PFSK-1 (cell line): ENCODE measurements at regions not wholly inside any gene's neighbourhood (a gene's known extent, or its start where the extent isn't known, plus 50 kb on each side); places are given as distances from the start of the nearest gene placed in this dataset.

Experiments
- FOXP2 ChIP-seq: optimal IDR thresholded peaks from 2 replicates; pipeline ENCODE3; 2011; ENCODE audit warnings: borderline replicate concordance, control low read depth, inconsistent platforms; ENCODE audit not compliant: insufficient read depth; ENCODE audit errors: extremely low read length, extremely low read depth
- POLR2AphosphoS5 ChIP-seq: IDR thresholded peaks from 2 replicates; pipeline ENCODE4 v1.6.1; 2012; ENCODE audit warnings: low read depth, mild to moderate bottlenecking, control low read depth, low read length, moderate library complexity
- REST ChIP-seq, 2 experiments: IDR thresholded peaks; 2 replicates each; pipeline versions ENCODE4 v1.6.1 to v1.8.0; 2011 to 2012; ENCODE audit warnings: low read depth in 2 of 2, low read length in 2 of 2, control low read depth in 1 of 2, inconsistent platforms in 1 of 2, mild to moderate bottlenecking in 1 of 2, moderate library complexity in 1 of 2; ENCODE audit not compliant: insufficient read depth in 1 of 2
- SIN3A ChIP-seq: IDR thresholded peaks from 2 replicates; pipeline ENCODE4 v1.6.1; 2012; ENCODE audit warnings: mild to moderate bottlenecking, low read length, moderate library complexity, borderline replicate concordance; ENCODE audit not compliant: insufficient read depth
- TAF1 ChIP-seq: IDR thresholded peaks from 2 replicates; pipeline ENCODE4 v1.6.1; 2012; ENCODE audit warnings: low read length, control low read depth, borderline replicate concordance; ENCODE audit not compliant: insufficient read depth

DNA sequence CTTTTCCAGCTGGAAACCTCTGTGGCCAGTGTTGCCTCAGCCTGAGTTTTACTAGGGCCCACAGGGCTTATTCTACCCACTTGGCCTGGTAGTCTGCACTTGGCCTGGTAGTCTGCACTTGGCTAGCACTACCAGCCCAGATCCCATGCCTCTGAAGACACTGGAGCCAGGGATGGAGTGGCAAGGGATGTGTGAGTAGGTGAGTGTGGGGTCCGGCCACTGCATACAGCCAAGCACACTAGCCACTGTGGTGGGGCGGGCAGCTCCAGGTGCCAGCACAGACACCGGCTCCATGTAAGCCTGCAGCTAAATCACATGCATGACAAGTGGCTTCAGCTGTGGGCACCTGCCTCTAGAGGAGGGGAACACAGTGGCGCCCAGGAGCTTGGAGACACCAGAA lies 63.4 kb upstream of the NAV3 start:
- TF ChIP-seq TAF1 (no peak), REST (IDR thresholded peaks at IDR 0.05; ENCODE audit: insufficient read depth in 1 of 2, low read depth in 2 of 2, low read length in 2 of 2) (no peak), FOXP2 (no peak), SIN3A (no peak), POLR2AphosphoS5 (no peak)

GRCh38 chr12:77766224-77766623 lies 64.5 kb upstream of the NAV3 start:
- TF ChIP-seq FOXP2 (no peak), REST (IDR thresholded peaks at IDR 0.05; ENCODE audit: insufficient read depth in 1 of 2, low read depth in 2 of 2, low read length in 2 of 2) (no peak), SIN3A (no peak), TAF1 (no peak), POLR2AphosphoS5 (no peak)

GRCh38 chr12:77761286-77761685 lies 69.4 kb upstream of the NAV3 start:
- TF ChIP-seq POLR2AphosphoS5 (no peak), TAF1 (no peak), REST (IDR thresholded peaks at IDR 0.05; ENCODE audit: insufficient read depth in 1 of 2, low read depth in 2 of 2, low read length in 2 of 2) (no peak), FOXP2 (no peak), SIN3A (no peak)

- TF ChIP-seq FOXP2 (no peak), REST (IDR thresholded peaks at IDR 0.05; ENCODE audit: insufficient read depth in 1 of 2, low read depth in 2 of 2, low read length in 2 of 2) (no peak), POLR2AphosphoS5 (no peak), SIN3A (no peak), TAF1 (no peak)
Measured at GRCh38 chr12:77760271-77761025, 70.2 kb upstream of the NAV3 start.

- TF ChIP-seq TAF1 (no peak), REST (IDR thresholded peaks at IDR 0.05; ENCODE audit: insufficient read depth in 1 of 2, low read depth in 2 of 2, low read length in 2 of 2) (no peak), SIN3A (no peak), POLR2AphosphoS5 (no peak), FOXP2 (no peak)
Measured at GRCh38 chr12:77754086-77754485, 76.6 kb upstream of the NAV3 start.
